HG02623 (cell line): ENCODE measurements at regions not wholly inside any gene's neighbourhood (a gene's known extent, or its start where the extent isn't known, plus 50 kb on each side); places are given as distances from the start of the nearest gene placed in this dataset.

ENCODE experiments used
- ATAC-seq: cut with Tn5 transposase; IDR thresholded peaks from one replicate; pipeline ENCODE4 v1.9.1; 2021; ENCODE audit warnings: moderate library complexity; ENCODE audit not compliant: unreplicated experiment

GRCh38 chr13:48146636-48147035 is 51.7 kb upstream of the MED4 start:
- ATAC-seq = no peak

- no peak for ATAC-seq
Measured at GRCh38 chr13:48146122-48146521, 51.2 kb upstream of the MED4 start.
